ENCODE measurements at regions not wholly inside any gene's neighbourhood (a gene's known extent, or its start where the extent isn't known, plus 50 kb on each side); places are given as distances from the start of the nearest gene placed in this dataset.
A peak's percentile ranks its signal among the peaks of the same experiment; 100 is the strongest.
"Not testable (repeated sequence)": the region's sequence is repeated elsewhere in the genome, so short reads cannot be mapped to it uniquely, and the experiment has no call there.

DNA sequence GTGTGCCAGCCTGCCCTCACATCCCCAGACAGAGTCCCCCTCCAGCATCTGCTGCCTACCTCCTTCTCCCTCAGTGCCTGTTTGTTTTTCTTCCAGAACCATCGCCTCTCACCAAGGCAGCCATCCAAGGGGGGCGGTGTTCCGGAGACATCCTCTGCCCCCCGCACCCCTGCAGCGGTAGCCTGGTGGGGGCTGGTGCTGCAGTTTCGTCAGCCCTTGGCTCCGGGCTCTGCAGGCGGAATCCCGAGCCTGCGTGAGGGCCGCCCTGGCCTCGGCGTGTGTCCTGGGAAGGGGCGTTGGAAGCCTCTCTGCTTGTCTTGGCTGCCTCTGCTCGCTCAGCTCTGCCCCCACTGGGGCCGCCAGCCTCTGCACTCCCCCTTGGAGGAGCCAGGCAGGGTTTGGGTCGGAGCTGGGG lies 126.0 kb upstream of the CIBAR2 start:
- DNase-seq (ENCODE audit: low read depth, low spot score): peak; percentile 79

DNA sequence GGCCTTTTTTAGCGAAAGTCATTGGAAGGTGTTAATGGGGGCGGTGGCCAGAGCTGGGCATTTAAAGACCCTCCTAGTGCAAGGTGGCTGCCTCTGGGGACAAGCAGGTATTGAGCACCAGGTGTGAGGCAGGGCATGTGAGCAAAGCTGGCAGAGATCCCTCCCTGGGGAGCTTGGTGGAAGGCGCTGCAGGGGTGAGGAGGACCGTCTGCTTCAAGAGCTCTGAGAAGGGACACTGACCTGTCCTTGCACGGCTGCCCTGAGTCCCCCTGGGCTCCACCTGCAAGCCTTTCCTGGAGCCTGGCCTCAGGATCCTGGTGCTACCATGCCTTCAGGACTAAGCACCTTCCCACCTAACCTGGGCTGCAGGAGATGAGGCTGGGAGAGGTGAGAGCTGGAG lies 127.0 kb upstream of the CIBAR2 start:
- no peak for DNase-seq (ENCODE audit: low read depth, low spot score)

DNA sequence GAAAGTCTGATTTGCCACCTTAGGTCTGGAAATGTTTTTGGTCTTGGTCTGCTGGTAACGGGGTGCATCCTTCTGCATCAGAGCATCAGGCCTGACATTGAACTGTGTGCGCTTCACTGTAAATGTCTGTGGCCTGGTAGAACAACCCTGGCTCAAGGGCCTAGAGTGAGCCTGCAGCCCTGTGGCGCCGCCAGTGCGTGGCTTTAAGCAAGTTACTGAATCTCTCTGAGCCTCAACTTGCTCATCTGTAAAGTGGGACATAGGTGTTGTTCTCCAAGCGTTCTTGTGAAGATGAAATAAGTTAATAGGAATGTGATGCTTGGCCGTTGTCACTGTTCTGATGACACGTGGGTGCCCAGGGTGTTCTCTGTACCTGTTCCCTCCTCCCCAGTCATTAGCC lies 127.6 kb upstream of the CIBAR2 start:
- DNase-seq (ENCODE audit: low read depth, low spot score): no peak

GRCh38 chr16:85240982-85241924 lies 129.0 kb upstream of the CIBAR2 start:
- DNase-seq (ENCODE audit: low read depth, low spot score): peak; percentile 53

DNA sequence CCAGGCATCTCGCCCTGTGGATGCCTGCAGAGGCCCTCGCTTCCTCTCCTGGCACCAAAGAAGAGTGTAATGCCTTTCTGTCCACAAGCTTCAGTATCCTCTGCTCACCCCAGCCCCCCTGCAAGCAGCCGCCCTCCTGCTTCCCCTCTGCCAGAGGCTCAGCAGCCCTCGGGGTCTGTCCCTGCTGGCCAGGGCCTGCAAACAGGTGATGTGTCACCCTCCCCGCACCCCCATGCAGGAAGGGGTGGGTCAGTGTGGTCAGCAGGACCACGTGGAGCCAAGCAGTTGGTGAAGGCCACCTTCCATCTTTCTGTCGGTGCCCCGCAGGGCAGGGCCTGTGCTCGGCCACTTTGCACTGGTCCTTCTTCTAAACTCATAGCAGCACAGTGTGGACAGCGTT lies 129.9 kb upstream of the CIBAR2 start:
- no peak for DNase-seq (ENCODE audit: low read depth, low spot score)

GRCh38 chr16:85243308-85243707 lies 131.0 kb upstream of the CIBAR2 start:
- no peak for DNase-seq (ENCODE audit: low read depth, low spot score)

GRCh38 chr16:85244452-85244851 lies 132.2 kb upstream of the CIBAR2 start:
- not testable (repeated sequence) for DNase-seq (ENCODE audit: low read depth, low spot score)

GRCh38 chr16:85245307-85246172 lies 133.3 kb upstream of the CIBAR2 start:
- DNase-seq (ENCODE audit: low read depth, low spot score): peak; percentile 73

GRCh38 chr16:85246473-85246872 lies 134.2 kb upstream of the CIBAR2 start:
- DNase-seq (ENCODE audit: low read depth, low spot score): no peak

GRCh38 chr16:85246973-85247372 lies 134.7 kb upstream of the CIBAR2 start:
- no peak for DNase-seq (ENCODE audit: low read depth, low spot score)

DNA sequence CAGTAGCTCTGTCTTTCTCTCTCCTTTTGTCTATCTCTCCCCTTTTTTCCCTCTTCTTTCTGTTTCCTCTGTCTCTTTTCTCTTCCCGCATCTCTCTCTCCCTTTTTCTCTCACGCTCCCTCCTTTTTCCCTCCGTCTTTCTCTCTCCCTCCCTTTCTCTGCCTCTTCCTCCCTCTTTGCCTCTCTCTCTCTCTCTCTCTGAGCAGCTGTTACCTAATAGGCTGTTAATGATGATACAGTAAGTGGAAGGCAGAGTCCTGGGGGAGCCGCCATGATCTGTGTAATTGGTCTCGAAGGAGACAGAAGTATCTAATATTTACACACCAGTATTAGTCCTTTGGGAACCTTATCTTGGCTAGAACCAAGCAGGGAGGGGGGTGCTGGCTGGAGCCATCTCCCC lies 136.1 kb upstream of the CIBAR2 start:
- DNase-seq (ENCODE audit: low read depth, low spot score): no peak

GRCh38 chr16:85248857-85249256 lies 136.6 kb upstream of the CIBAR2 start:
- DNase-seq (ENCODE audit: low read depth, low spot score): no peak

- DNase-seq (ENCODE audit: low read depth, low spot score): no peak
Measured at GRCh38 chr16:85249418-85250146, 137.3 kb upstream of the CIBAR2 start.

- DNase-seq (ENCODE audit: low read depth, low spot score): no peak
Measured at GRCh38 chr16:85250147-85250463, 137.8 kb upstream of the CIBAR2 start.

DNA sequence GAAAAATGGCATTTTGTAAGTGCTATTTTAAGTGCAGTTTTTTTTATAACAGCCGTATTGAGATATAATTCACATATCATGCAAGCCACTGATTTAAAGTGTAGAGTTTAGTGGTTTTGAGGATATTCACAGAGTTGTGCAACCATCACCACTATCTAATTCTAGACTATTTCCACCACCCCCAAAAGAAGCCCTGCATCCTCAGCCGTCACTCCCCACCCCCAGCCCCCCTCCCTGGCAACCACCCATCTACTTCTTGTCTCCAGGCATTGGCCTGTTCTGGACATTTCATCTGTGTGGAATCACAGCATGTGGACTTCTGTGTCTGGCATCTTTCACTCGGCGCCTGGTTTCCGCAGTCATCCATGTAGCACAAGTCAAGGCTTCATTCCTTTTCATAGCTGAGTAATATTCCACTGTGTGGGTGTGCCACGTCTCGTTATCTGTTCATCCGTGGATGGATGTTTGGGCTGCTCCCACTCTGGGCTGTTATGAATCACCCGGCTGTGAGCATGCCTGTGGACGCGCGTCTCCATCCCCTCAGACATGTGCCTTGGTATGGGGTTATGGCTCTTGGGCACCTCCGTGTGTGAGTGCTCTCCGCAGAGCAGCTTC lies 138.4 kb upstream of the CIBAR2 start:
- DNase-seq (ENCODE audit: low read depth, low spot score): no peak

DNA sequence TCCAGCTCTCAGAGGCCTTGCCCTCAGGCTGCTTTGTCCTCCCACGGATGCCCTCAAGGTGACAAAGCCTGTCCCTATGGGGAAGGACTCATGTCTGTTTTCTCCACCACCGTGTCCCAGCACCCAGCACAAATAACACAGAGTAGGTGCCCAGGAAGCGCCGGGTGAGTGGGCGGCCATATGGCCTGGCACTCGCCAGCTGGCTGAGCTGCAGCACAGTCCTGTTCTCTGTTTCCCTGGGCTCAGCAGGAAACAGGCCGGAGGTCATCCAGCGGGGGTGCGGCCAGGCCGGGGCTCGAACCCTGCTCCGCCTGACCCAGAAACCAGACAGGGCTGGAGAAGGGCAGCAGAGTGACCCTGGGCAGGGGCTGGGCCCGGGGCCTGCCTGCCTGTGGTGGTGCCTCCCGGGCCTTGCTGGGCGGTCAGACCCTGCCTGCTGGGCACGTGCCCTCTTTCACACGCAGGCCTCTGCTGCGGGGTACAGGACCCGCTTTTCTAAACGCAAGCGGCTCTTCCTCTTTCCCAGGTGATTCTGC lies 139.0 kb upstream of the CIBAR2 start:
- no peak for DNase-seq (ENCODE audit: low read depth, low spot score)

- peak; percentile 84 for DNase-seq (ENCODE audit: low read depth, low spot score)
Measured at GRCh38 chr16:85252014-85252413, 139.7 kb upstream of the CIBAR2 start.

GRCh38 chr16:85252461-85252860 lies 140.2 kb upstream of the CIBAR2 start:
- no peak for DNase-seq (ENCODE audit: low read depth, low spot score)

DNA sequence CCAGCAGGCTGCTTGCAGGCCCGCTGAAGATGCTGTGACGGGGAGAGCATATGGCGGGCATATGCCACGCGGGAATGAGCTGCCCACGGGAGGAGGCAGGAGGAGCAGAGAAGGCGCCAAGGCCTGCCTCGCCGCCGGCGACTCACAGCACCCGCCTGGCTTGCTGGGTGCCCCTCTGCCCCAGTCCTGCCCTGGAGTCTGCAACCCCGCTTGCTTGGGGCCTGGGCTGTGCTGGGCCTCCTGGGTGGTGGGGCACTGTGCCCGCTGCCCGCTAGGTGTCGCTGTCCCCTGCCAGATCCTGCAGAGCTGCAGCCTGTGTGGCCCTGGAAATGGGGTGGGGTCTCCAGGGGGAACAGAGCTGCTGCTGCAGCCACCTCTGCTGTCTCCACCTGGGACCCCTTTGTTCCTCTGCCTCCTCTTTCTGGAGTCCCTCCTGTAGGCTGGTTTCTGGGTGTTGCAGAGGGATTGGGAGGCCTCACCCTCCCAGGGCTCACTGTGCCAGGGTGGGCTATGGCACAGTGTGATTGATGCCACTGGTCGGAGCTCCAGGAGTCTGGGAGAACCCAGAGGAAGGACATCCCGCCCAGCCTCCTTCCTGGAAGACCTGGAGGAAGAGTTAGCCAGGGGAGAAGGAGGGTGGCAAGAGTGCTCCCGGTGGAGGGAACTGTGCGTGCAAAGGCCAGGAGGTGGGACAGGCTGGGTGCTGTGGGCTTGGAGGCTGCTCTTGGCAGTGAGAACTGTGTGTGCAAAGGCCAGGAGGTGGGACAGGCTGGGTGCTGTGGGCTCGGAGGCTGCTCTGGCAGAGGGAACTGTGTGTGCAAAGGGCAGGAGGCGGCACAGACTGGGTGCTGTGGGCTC lies 141.0 kb upstream of the CIBAR2 start:
- peak; percentile 82 for DNase-seq (ENCODE audit: low read depth, low spot score)

DNA sequence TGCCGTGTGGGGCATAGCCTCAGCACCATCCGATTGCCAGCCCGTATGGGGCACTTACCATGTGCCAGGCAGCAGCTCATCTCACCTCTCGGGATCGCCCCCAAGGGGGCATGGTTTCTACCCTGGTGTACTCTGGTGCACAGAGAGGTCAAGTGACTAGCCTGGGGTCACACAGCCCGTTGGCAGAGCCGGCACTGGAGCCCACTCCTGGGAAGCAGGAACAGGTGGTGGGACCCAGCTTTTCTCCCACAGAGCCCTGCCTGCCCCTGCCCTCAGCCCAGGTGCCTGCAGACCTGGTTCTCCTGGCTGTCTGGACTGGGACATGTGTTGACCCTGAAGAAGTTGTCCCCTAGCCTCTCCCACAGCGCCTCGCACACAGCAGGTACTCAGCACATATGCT lies 141.8 kb upstream of the CIBAR2 start:
- no peak for DNase-seq (ENCODE audit: low read depth, low spot score)
